Embryonic facial prominence (tissue), 1 donor: ENCODE measurements at regions not wholly inside any gene's neighbourhood (a gene's known extent, or its start where the extent isn't known, plus 50 kb on each side); places are given as distances from the start of the nearest gene placed in this dataset.

Source experiments
- DNase-seq: peaks from one replicate; pipeline ENCODE4 v3.0.0-alpha.2; 2016; ENCODE audit errors: extremely low spot score

GRCh38 chr2:155308367-155309009 lies 610.0 kb downstream of the KCNJ3 start:
- DNase-seq: no peak

- DNase-seq: no peak
These were observed 602.7 kb downstream of the KCNJ3 start for GRCh38 chr2:155301221-155301620.

- no peak for DNase-seq
These were observed 599.5 kb downstream of the KCNJ3 start for GRCh38 chr2:155298001-155298400.

- no peak for DNase-seq
These were observed 595.9 kb downstream of the KCNJ3 start for GRCh38 chr2:155294358-155294757.

- no peak for DNase-seq
These were observed 583.4 kb downstream of the KCNJ3 start for GRCh38 chr2:155281907-155282306.

GRCh38 chr2:155273323-155273722 lies 574.8 kb downstream of the KCNJ3 start:
- DNase-seq: no peak

- DNase-seq: no peak
These were observed 568.1 kb downstream of the KCNJ3 start for GRCh38 chr2:155266583-155266982.

GRCh38 chr2:155266109-155266508 lies 567.6 kb downstream of the KCNJ3 start:
- DNase-seq: no peak

- DNase-seq: no peak
These were observed 558.3 kb downstream of the KCNJ3 start for GRCh38 chr2:155256803-155257202.

- DNase-seq: no peak
These were observed 552.3 kb downstream of the KCNJ3 start for GRCh38 chr2:155250800-155251199.

- DNase-seq: no peak
These were observed 541.7 kb downstream of the KCNJ3 start for GRCh38 chr2:155240176-155240575.

- no peak for DNase-seq
These were observed 537.2 kb downstream of the KCNJ3 start for GRCh38 chr2:155235710-155236109.

- no peak for DNase-seq
These were observed 525.4 kb downstream of the KCNJ3 start for GRCh38 chr2:155223781-155224406.

- DNase-seq: no peak
These were observed 520.5 kb downstream of the KCNJ3 start for GRCh38 chr2:155218945-155219344.

GRCh38 chr2:155218292-155218924 lies 519.9 kb downstream of the KCNJ3 start:
- no peak for DNase-seq

GRCh38 chr2:155215037-155215707 lies 516.7 kb downstream of the KCNJ3 start:
- no peak for DNase-seq

- no peak for DNase-seq
These were observed 511.4 kb downstream of the KCNJ3 start for GRCh38 chr2:155209696-155210450.

GRCh38 chr2:155203178-155203577 lies 504.7 kb downstream of the KCNJ3 start:
- DNase-seq: no peak

GRCh38 chr2:155200753-155201152 lies 502.3 kb downstream of the KCNJ3 start:
- DNase-seq: no peak

- DNase-seq: no peak
These were observed 491.8 kb downstream of the KCNJ3 start for GRCh38 chr2:155190342-155190741.

- no peak for DNase-seq
These were observed 480.4 kb downstream of the KCNJ3 start for GRCh38 chr2:155178921-155179320.

- no peak for DNase-seq
These were observed 477.9 kb downstream of the KCNJ3 start for GRCh38 chr2:155176345-155176744.
